K562 (cell line): ENCODE measurements at regions not wholly inside any gene's neighbourhood (a gene's known extent, or its start where the extent isn't known, plus 50 kb on each side); places are given as distances from the start of the nearest gene placed in this dataset.

ENCODE experiments used
- ARID3B ChIP-seq: fragments of 250-450 bp; sonication (Bioruptor Pico); IDR thresholded peaks from 2 replicates; pipeline ENCODE4 v1.4.0; 2020; ENCODE audit warnings: borderline replicate concordance
- ATF1 ChIP-seq, 2 experiments: fragments of 450-650 bp in 1 of 2; IDR thresholded peaks; 2 replicates each; pipeline ENCODE4 v1.6.1; 2016; ENCODE audit warnings: missing compliant biosample characterization in 1 of 2, missing genetic modification characterization in 1 of 2
- BACH1 ChIP-seq: fragments of 200-800 bp; sonication (Bioruptor generic); IDR thresholded peaks from 2 replicates; pipeline ENCODE4 v1.6.1; 2016; ENCODE audit warnings: missing genetic modification characterization, missing compliant biosample characterization
- EWSR1 ChIP-seq: fragments of 450-650 bp; IDR thresholded peaks from 2 replicates; pipeline ENCODE4 v1.6.1; 2018; ENCODE audit warnings: borderline replicate concordance, mild to moderate bottlenecking, low read depth, moderate library complexity; ENCODE audit not compliant: partially characterized antibody
- HDAC8 ChIP-seq: fragments of 450-650 bp; IDR thresholded peaks from 2 replicates; pipeline ENCODE4 v1.6.1; 2016; ENCODE audit warnings: mild to moderate bottlenecking, missing genetic modification characterization, moderate library complexity, missing compliant biosample characterization
- MECOM ChIP-seq: fragments of 250-450 bp; sonication (Bioruptor Pico); IDR thresholded peaks from 2 replicates; pipeline ENCODE4 v1.8.0; 2022; ENCODE audit warnings: inconsistent platforms
- MEF2D ChIP-seq: conservative IDR thresholded peaks from 2 replicates; pipeline ENCODE4 v1.6.1; 2016; ENCODE audit warnings: low read depth, missing genetic modification characterization, missing compliant biosample characterization
- POLR2AphosphoS5 ChIP-seq: IDR thresholded peaks from 2 replicates; pipeline ENCODE4 v1.6.1; 2011; ENCODE audit warnings: mild to moderate bottlenecking, low read depth, low read length, moderate library complexity; ENCODE audit not compliant: control insufficient read depth, insufficient read depth
- PTRF ChIP-seq: fragments of 450-650 bp; IDR thresholded peaks from 2 replicates; pipeline ENCODE4 v1.6.1; 2016; ENCODE audit warnings: mild to moderate bottlenecking, missing genetic modification characterization, missing compliant biosample characterization
- PYGO2 ChIP-seq: fragments of 450-650 bp; IDR thresholded peaks from 2 replicates; pipeline ENCODE4 v1.6.1; 2016; ENCODE audit warnings: mild to moderate bottlenecking, missing genetic modification characterization, moderate library complexity, missing compliant biosample characterization
- RBM22 ChIP-seq: fragments of 200-400 bp; formaldehyde crosslinking; IDR thresholded peaks from 2 replicates; pipeline ENCODE4 v1.6.1; 2018; ENCODE audit warnings: low read length, low read depth; ENCODE audit not compliant: poor library complexity, severe bottlenecking
- SPI1 ChIP-seq: IDR thresholded peaks from 2 replicates; pipeline ENCODE4 v1.6.1; 2011; ENCODE audit warnings: low read depth, low read length, control low read depth, borderline replicate concordance
- TAF9B ChIP-seq: fragments of 450-650 bp; IDR thresholded peaks from 2 replicates; pipeline ENCODE4 v1.6.1; 2018; ENCODE audit warnings: mild to moderate bottlenecking; ENCODE audit not compliant: partially characterized antibody
- ZNF197 ChIP-seq: fragments of 200-800 bp; sonication (Bioruptor generic); IDR thresholded peaks from 2 replicates; pipeline ENCODE4 v1.6.1; 2016; ENCODE audit warnings: low read depth, missing genetic modification characterization, missing compliant biosample characterization
- ZNF589 ChIP-seq: fragments of 200-800 bp; sonication (Bioruptor generic); IDR thresholded peaks from 2 replicates; pipeline ENCODE4 v1.6.1; 2016; ENCODE audit warnings: low read depth, missing genetic modification characterization, missing compliant biosample characterization
- ZNF766 ChIP-seq: fragments of 200-800 bp; sonication (Bioruptor generic); conservative IDR thresholded peaks from 2 replicates; pipeline ENCODE4 v1.6.1; 2016; ENCODE audit warnings: missing genetic modification characterization, missing compliant biosample characterization
- TF ChIP-seq, protein P1 (sequence below): fragments of 250-450 bp; sonication (Bioruptor Pico); IDR thresholded peaks from 2 replicates; pipeline ENCODE4 v1.8.0; 2021; ENCODE audit warnings: borderline replicate concordance, mild to moderate bottlenecking, moderate library complexity; ENCODE audit not compliant: poor library complexity, severe bottlenecking
- TF ChIP-seq, protein P2 (sequence below): fragments of 150-350 bp; conservative IDR thresholded peaks from 2 replicates; pipeline ENCODE4 v1.6.1; 2014; ENCODE audit warnings: low read length
- TF ChIP-seq, protein P3 (sequence below): fragments of 250-450 bp; sonication (Bioruptor Pico); IDR thresholded peaks from 2 replicates; pipeline ENCODE4 v1.5.0; 2021; ENCODE audit warnings: mild to moderate bottlenecking, moderate library complexity
- TF ChIP-seq, protein P4 (sequence below): fragments of 250-450 bp; sonication (Bioruptor Pico); IDR thresholded peaks from 2 replicates; pipeline ENCODE4 v1.8.0; 2021; ENCODE audit warnings: moderate library complexity, mild to moderate bottlenecking, inconsistent platforms

DNA sequence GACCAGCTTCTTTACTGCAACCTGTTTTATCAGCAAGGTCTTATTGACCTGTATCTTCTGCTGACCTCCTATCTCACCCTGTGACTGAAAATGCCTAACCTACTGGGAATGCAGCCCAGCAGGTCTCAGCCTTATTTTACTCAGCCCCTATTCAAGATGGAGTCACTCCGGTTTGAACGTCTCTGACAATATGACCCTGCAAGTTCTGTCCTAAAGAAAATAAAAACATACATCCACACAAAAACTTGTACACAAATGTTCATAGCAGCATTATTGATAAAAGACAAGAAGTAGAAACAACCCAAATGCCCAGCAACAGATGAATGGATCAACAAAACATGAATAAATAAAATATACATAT, 59.5 kb upstream of the FAM9C start (continued):
- TF ChIP-seq, protein P1, sequence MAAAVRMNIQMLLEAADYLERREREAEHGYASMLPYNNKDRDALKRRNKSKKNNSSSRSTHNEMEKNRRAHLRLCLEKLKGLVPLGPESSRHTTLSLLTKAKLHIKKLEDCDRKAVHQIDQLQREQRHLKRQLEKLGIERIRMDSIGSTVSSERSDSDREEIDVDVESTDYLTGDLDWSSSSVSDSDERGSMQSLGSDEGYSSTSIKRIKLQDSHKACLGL: no peak
- TF ChIP-seq ZNF766 (CRISPR knock-in tag) (peak; percentile 80; the same call in 1 of the 2 replicates), TAF9B (no peak), EWSR1 (no peak), PYGO2 (tag) (peak; percentile 90), MECOM (peak; percentile 88), POLR2AphosphoS5 (no peak), SPI1 (no peak), RBM22 (no peak), MEF2D (peak; percentile 92), ZNF589 (CRISPR knock-in tag) (peak; percentile 71; the same call in 1 of the 2 replicates), HDAC8 (peak; percentile 86), ATF1 (CRISPR knock-in tag; IDR thresholded peaks at IDR 0.05) (no peak), ATF1 (tag; IDR thresholded peaks at IDR 0.05) (0 out of 2 replicates have a peak, but pooled peaks have one; percentile 29), PTRF (tag) (peak; percentile 92), ZNF197 (peak; percentile 87), ARID3B (CRISPR knock-in tag) (no peak), BACH1 (tag) (peak; percentile 77)
- TF ChIP-seq, protein P2, sequence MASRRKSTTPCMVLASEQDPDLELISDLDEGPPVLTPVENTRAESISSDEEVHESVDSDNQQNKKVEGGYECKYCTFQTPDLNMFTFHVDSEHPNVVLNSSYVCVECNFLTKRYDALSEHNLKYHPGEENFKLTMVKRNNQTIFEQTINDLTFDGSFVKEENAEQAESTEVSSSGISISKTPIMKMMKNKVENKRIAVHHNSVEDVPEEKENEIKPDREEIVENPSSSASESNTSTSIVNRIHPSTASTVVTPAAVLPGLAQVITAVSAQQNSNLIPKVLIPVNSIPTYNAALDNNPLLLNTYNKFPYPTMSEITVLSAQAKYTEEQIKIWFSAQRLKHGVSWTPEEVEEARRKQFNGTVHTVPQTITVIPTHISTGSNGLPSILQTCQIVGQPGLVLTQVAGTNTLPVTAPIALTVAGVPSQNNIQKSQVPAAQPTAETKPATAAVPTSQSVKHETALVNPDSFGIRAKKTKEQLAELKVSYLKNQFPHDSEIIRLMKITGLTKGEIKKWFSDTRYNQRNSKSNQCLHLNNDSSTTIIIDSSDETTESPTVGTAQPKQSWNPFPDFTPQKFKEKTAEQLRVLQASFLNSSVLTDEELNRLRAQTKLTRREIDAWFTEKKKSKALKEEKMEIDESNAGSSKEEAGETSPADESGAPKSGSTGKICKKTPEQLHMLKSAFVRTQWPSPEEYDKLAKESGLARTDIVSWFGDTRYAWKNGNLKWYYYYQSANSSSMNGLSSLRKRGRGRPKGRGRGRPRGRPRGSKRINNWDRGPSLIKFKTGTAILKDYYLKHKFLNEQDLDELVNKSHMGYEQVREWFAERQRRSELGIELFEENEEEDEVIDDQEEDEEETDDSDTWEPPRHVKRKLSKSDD: no peak
- TF ChIP-seq, protein P3, sequence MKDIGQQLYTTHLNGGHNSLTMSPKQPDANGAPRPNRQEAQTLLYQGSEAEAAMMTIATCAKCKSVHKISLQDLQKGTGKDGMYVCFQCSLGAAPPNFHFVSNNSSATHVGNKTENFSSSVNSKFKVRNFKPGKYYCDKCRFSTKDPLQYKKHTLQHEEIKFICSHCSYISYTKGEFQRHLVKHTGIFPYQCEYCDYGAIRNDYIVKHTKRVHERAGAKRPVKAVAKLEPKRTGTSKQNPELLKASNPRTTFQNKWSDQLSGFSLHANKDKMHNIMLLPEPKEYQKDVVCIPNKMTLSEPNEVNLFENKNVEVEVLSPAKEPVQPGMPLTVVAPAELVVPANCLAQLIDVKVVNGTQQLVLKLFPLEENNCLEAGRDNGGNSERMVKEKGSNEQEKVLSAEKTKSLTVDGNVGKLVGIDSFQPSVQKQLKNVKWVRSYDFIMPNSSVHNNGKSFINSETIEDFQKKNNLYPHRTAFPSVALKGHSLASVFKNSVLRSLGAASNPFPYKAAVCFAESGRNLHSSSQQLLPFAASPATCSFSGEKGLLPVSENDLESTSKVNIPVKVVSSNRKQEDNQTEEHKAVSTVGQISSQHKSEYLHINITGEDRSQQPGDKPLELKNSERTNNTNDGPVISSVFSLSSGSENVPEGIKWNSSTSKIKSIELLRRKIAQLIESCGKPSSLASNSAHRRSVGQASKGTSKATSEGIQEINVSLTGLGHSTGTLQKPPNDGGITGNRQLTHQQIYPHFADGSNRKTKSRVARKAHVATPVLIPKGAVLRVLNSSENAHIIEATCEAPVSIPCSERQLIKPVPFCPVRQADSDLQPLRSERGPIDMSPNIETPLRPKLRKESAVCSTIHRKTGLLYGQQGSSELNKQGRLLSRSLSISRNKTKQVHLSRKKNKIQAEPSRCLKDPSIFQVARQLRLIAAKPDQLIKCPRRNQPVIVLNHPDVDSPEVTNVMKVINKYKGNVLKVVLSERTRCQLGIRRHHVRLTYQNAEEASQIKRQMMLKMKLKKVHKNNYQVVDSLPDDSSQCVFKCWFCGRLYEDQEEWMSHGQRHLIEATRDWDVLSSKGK (CRISPR knock-in tag): no peak
- TF ChIP-seq, protein P4, sequence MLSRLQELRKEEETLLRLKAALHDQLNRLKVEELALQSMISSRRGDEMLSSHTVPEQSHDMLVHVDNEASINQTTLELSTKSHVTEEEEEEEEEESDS (CRISPR knock-in tag): 0 out of 2 replicates have a peak, but pooled peaks have one; percentile 23
